ENCODE measurements at regions not wholly inside any gene's neighbourhood (a gene's known extent, or its start where the extent isn't known, plus 50 kb on each side); places are given as distances from the start of the nearest gene placed in this dataset.

DNA sequence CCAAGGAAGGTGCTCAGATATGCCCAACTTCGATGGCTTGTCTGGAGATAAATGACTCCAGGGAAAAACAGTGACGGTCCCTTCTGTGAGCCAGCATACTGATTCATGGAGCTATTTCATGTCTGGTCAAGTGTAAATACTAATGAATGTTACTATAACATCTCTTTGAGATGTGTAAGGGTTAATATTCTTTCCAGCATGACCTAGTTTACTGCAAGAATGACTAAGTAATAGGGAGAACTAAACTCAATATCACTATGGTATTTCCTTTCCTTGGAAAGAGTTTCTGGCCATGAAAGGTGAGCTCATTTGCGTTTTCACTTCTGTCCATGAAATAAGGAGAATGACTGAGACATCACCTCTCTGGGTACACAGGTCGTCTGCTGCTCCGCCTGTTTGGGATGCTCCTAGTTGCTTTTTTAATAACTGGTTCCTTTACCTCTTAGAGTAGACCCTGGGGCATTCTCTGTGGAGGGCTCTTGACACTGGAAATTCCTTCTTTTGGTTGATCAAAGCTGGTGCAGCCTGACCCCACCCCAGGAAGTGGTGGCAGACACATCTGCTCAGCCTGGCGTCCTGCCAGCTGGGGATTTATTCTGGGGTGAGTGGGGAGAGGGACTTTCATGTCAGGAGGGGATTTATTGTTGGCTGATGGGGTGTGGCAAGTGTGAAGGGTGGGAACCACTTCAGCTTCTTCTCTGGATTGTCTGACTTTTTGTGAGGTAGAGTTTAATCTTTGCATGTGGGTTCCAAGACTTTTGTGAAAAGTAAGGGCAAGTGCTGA, 250.0 kb upstream of the MPDZ start:
- TF ChIP-seq POLR2AphosphoS5 (IDR thresholded peaks at IDR 0.05; ENCODE audit: low read depth) = no peak
- TF ChIP-seq, protein P1, sequence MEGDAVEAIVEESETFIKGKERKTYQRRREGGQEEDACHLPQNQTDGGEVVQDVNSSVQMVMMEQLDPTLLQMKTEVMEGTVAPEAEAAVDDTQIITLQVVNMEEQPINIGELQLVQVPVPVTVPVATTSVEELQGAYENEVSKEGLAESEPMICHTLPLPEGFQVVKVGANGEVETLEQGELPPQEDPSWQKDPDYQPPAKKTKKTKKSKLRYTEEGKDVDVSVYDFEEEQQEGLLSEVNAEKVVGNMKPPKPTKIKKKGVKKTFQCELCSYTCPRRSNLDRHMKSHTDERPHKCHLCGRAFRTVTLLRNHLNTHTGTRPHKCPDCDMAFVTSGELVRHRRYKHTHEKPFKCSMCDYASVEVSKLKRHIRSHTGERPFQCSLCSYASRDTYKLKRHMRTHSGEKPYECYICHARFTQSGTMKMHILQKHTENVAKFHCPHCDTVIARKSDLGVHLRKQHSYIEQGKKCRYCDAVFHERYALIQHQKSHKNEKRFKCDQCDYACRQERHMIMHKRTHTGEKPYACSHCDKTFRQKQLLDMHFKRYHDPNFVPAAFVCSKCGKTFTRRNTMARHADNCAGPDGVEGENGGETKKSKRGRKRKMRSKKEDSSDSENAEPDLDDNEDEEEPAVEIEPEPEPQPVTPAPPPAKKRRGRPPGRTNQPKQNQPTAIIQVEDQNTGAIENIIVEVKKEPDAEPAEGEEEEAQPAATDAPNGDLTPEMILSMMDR (conservative IDR thresholded peaks at IDR 0.05; ENCODE audit: low read depth in 2 of 2) = no peak
- TF ChIP-seq, protein P2, sequence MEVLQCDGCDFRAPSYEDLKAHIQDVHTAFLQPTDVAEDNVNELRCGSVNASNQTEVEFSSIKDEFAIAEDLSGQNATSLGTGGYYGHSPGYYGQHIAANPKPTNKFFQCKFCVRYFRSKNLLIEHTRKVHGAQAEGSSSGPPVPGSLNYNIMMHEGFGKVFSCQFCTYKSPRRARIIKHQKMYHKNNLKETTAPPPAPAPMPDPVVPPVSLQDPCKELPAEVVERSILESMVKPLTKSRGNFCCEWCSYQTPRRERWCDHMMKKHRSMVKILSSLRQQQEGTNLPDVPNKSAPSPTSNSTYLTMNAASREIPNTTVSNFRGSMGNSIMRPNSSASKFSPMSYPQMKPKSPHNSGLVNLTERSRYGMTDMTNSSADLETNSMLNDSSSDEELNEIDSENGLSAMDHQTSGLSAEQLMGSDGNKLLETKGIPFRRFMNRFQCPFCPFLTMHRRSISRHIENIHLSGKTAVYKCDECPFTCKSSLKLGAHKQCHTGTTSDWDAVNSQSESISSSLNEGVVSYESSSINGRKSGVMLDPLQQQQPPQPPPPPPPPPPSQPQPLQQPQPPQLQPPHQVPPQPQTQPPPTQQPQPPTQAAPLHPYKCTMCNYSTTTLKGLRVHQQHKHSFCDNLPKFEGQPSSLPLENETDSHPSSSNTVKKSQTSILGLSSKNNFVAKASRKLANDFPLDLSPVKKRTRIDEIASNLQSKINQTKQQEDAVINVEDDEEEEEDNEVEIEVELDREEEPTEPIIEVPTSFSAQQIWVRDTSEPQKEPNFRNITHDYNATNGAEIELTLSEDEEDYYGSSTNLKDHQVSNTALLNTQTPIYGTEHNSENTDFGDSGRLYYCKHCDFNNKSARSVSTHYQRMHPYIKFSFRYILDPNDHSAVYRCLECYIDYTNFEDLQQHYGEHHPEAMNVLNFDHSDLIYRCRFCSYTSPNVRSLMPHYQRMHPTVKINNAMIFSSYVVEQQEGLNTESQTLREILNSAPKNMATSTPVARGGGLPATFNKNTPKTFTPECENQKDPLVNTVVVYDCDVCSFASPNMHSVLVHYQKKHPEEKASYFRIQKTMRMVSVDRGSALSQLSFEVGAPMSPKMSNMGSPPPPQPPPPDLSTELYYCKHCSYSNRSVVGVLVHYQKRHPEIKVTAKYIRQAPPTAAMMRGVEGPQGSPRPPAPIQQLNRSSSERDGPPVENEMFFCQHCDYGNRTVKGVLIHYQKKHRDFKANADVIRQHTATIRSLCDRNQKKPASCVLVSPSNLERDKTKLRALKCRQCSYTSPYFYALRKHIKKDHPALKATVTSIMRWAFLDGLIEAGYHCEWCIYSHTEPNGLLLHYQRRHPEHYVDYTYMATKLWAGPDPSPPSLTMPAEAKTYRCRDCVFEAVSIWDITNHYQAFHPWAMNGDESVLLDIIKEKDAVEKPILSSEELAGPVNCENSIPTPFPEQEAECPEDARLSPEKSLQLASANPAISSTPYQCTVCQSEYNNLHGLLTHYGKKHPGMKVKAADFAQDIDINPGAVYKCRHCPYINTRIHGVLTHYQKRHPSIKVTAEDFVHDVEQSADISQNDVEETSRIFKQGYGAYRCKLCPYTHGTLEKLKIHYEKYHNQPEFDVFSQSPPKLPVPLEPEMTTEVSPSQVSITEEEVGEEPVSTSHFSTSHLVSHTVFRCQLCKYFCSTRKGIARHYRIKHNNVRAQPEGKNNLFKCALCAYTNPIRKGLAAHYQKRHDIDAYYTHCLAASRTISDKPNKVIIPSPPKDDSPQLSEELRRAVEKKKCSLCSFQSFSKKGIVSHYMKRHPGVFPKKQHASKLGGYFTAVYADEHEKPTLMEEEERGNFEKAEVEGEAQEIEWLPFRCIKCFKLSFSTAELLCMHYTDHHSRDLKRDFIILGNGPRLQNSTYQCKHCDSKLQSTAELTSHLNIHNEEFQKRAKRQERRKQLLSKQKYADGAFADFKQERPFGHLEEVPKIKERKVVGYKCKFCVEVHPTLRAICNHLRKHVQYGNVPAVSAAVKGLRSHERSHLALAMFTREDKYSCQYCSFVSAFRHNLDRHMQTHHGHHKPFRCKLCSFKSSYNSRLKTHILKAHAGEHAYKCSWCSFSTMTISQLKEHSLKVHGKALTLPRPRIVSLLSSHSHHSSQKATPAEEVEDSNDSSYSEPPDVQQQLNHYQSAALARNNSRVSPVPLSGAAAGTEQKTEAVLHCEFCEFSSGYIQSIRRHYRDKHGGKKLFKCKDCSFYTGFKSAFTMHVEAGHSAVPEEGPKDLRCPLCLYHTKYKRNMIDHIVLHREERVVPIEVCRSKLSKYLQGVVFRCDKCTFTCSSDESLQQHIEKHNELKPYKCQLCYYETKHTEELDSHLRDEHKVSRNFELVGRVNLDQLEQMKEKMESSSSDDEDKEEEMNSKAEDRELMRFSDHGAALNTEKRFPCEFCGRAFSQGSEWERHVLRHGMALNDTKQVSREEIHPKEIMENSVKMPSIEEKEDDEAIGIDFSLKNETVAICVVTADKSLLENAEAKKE (CRISPR knock-in tag; IDR thresholded peaks at IDR 0.05) = no peak
- TF ChIP-seq, protein P3, sequence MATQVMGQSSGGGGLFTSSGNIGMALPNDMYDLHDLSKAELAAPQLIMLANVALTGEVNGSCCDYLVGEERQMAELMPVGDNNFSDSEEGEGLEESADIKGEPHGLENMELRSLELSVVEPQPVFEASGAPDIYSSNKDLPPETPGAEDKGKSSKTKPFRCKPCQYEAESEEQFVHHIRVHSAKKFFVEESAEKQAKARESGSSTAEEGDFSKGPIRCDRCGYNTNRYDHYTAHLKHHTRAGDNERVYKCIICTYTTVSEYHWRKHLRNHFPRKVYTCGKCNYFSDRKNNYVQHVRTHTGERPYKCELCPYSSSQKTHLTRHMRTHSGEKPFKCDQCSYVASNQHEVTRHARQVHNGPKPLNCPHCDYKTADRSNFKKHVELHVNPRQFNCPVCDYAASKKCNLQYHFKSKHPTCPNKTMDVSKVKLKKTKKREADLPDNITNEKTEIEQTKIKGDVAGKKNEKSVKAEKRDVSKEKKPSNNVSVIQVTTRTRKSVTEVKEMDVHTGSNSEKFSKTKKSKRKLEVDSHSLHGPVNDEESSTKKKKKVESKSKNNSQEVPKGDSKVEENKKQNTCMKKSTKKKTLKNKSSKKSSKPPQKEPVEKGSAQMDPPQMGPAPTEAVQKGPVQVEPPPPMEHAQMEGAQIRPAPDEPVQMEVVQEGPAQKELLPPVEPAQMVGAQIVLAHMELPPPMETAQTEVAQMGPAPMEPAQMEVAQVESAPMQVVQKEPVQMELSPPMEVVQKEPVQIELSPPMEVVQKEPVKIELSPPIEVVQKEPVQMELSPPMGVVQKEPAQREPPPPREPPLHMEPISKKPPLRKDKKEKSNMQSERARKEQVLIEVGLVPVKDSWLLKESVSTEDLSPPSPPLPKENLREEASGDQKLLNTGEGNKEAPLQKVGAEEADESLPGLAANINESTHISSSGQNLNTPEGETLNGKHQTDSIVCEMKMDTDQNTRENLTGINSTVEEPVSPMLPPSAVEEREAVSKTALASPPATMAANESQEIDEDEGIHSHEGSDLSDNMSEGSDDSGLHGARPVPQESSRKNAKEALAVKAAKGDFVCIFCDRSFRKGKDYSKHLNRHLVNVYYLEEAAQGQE (IDR thresholded peaks at IDR 0.05; ENCODE audit: unreplicated experiment) = no peak
- no peak for TF ChIP-seq EZH2phosphoT487 (IDR thresholded peaks at IDR 0.05; ENCODE audit: unreplicated experiment)
- TF ChIP-seq JUNB (IDR thresholded peaks at IDR 0.05; ENCODE audit: unreplicated experiment) = no peak
- TF ChIP-seq NANOG (IDR thresholded peaks at IDR 0.05; ENCODE audit: borderline replicate concordance) = no peak
- TF ChIP-seq CREB1 (CRISPR knock-in tag; IDR thresholded peaks at IDR 0.05; ENCODE audit: low read depth) = no peak
- TF ChIP-seq EZH2 (IDR thresholded peaks at IDR 0.05; ENCODE audit: low read depth, unreplicated experiment) = no peak

All from GM23338 (cell line).